Neural cell (in vitro differentiated cells): ENCODE measurements at regions not wholly inside any gene's neighbourhood (a gene's known extent, or its start where the extent isn't known, plus 50 kb on each side); places are given as distances from the start of the nearest gene placed in this dataset.

Experiments
- EP300 ChIP-seq: fragments of 450-650 bp; conservative IDR thresholded peaks from 2 replicates; pipeline ENCODE4 v1.6.1; 2014; ENCODE audit warnings: antibody characterized with exemption, mild to moderate bottlenecking, moderate library complexity; ENCODE audit not compliant: poor library complexity, severe bottlenecking
- EZH2 ChIP-seq: fragments of 200-600, 300-800 bp; shearing (Covaris generic), sonication (generic); IDR thresholded peaks from 2 replicates; pipeline ENCODE4 v1.6.1; 2014; ENCODE audit warnings: antibody characterized with exemption, low read length, borderline replicate concordance, mild to moderate bottlenecking; ENCODE audit not compliant: insufficient read depth, poor library complexity, severe bottlenecking
- MXI1 ChIP-seq: fragments of 450-650 bp; conservative IDR thresholded peaks from 2 replicates; pipeline ENCODE4 v1.6.1; 2014; ENCODE audit warnings: antibody characterized with exemption, mild to moderate bottlenecking; ENCODE audit not compliant: poor library complexity, severe bottlenecking
- POLR2AphosphoS5 ChIP-seq: IDR thresholded peaks from 2 replicates; pipeline ENCODE4 v1.6.1; 2012
- RAD21 ChIP-seq: fragments of 450-650 bp; conservative IDR thresholded peaks from 2 replicates; pipeline ENCODE4 v1.6.1; 2014; ENCODE audit warnings: antibody characterized with exemption, mild to moderate bottlenecking, moderate library complexity
- SMC3 ChIP-seq: fragments of 450-650 bp; conservative IDR thresholded peaks from 2 replicates; pipeline ENCODE4 v1.6.1; 2014; ENCODE audit warnings: antibody characterized with exemption, mild to moderate bottlenecking, moderate library complexity; ENCODE audit not compliant: poor library complexity
- TAF1 ChIP-seq: IDR thresholded peaks from 2 replicates; pipeline ENCODE4 v1.6.1; 2012; ENCODE audit warnings: low read depth
- TF ChIP-seq, protein P1 (sequence below): fragments of 450-650 bp; IDR thresholded peaks from 2 replicates; pipeline ENCODE4 v1.5.1; 2014; ENCODE audit warnings: antibody characterized with exemption, mild to moderate bottlenecking, moderate library complexity; ENCODE audit not compliant: poor library complexity, severe bottlenecking
- TF ChIP-seq, protein P2 (sequence below): IDR thresholded peaks from 2 replicates; pipeline ENCODE4 v1.6.1; 2012; ENCODE audit warnings: borderline replicate concordance

DNA sequence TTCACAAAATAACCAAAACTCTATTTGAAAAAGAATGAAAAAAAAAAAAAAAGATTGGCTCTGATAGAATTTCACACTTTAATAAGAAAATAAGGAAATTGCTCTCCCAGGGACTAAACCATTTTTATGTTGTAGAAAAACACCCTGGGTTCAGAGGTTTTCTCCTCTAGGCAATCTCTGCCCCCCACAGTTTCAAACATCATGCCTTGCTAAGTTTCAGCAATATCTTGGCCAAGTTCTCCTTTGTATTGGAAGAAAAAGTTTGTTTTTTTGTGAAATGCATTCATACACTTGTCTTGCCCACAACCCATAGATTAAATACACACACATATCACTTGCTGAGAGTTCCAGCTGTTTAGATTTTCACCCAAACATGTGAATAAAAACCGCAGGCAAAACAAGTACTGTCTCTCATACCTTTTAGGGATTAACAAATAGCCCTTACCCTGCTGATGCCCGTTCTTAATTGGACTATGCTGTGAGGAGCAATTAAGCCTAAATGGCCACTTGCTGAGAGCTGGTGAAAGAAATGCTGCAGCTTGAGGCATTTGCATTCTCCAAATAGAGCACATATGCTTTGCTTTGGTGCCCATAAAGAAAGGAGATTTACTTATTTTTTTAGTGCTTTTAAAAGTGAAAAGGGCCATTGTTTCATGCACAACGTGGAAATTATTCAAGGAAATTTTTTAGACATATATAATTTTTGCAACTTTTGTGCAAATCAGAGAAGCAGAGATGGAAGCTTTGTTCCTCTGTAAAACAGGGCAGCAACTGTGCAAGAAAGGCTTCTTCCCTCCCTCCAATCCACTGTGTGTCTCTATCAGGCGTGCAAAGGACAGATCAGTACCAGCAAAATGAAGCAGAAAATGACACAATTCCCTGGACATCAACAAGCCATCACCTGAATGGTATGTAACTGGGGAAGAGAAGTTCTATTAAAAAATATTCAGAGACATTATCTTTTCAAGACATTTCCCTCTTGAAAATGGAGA is 262.4 kb upstream of the KIF2A start:
- TF ChIP-seq, protein P1, sequence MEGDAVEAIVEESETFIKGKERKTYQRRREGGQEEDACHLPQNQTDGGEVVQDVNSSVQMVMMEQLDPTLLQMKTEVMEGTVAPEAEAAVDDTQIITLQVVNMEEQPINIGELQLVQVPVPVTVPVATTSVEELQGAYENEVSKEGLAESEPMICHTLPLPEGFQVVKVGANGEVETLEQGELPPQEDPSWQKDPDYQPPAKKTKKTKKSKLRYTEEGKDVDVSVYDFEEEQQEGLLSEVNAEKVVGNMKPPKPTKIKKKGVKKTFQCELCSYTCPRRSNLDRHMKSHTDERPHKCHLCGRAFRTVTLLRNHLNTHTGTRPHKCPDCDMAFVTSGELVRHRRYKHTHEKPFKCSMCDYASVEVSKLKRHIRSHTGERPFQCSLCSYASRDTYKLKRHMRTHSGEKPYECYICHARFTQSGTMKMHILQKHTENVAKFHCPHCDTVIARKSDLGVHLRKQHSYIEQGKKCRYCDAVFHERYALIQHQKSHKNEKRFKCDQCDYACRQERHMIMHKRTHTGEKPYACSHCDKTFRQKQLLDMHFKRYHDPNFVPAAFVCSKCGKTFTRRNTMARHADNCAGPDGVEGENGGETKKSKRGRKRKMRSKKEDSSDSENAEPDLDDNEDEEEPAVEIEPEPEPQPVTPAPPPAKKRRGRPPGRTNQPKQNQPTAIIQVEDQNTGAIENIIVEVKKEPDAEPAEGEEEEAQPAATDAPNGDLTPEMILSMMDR: no peak
- TF ChIP-seq EP300 (no peak), SMC3 (no peak), TAF1 (no peak), POLR2AphosphoS5 (no peak), RAD21 (no peak), EZH2 (no peak), MXI1 (no peak)
- TF ChIP-seq, protein P2, sequence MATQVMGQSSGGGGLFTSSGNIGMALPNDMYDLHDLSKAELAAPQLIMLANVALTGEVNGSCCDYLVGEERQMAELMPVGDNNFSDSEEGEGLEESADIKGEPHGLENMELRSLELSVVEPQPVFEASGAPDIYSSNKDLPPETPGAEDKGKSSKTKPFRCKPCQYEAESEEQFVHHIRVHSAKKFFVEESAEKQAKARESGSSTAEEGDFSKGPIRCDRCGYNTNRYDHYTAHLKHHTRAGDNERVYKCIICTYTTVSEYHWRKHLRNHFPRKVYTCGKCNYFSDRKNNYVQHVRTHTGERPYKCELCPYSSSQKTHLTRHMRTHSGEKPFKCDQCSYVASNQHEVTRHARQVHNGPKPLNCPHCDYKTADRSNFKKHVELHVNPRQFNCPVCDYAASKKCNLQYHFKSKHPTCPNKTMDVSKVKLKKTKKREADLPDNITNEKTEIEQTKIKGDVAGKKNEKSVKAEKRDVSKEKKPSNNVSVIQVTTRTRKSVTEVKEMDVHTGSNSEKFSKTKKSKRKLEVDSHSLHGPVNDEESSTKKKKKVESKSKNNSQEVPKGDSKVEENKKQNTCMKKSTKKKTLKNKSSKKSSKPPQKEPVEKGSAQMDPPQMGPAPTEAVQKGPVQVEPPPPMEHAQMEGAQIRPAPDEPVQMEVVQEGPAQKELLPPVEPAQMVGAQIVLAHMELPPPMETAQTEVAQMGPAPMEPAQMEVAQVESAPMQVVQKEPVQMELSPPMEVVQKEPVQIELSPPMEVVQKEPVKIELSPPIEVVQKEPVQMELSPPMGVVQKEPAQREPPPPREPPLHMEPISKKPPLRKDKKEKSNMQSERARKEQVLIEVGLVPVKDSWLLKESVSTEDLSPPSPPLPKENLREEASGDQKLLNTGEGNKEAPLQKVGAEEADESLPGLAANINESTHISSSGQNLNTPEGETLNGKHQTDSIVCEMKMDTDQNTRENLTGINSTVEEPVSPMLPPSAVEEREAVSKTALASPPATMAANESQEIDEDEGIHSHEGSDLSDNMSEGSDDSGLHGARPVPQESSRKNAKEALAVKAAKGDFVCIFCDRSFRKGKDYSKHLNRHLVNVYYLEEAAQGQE: no peak
